ENCODE measurements at regions not wholly inside any gene's neighbourhood (a gene's known extent, or its start where the extent isn't known, plus 50 kb on each side); places are given as distances from the start of the nearest gene placed in this dataset.

- Histone ChIP-seq H3K36me3 (no peaks in the 10 kb centered on the region), H3K27me3 (no peaks in the 10 kb centered on the region), H3K4me1 (no peaks in the 10 kb centered on the region), H3K4me3 (no peak overlapping the region), H3K9me3 (no peaks in the 10 kb centered on the region), H3K27ac (no peak overlapping the region)
- no peak for DNase-seq
- no peak for TF ChIP-seq POLR2AphosphoS5 (IDR thresholded peaks at IDR 0.05)
- 84 to 93% methylated on average over 3 to 5 of the region's 5 CpGs for WGBS, 2 donors (ENCODE audit: low coverage in 1 of 2)
- intact Hi-C loops (cut with DNase I; ENCODE audit: low total_unique reads): no loop called here
- in situ Hi-C loops (cut with MboI; ENCODE audit: low pct_ligation_motif_present in 1 of 4, low pct_unique_long_range_greater_than_20kb in 1 of 4, low sequenced_read_pairs in 3 of 4): no loop called here
These were observed 219.9 kb upstream of the PROK2 start for GRCh38 chr3:72004749-72005292.

GRCh38 chr3:72003936-72004335 is 219.0 kb upstream of the PROK2 start:
- Histone ChIP-seq H3K36me3 (no peaks in the 10 kb centered on the region), H3K9me3 (no peaks in the 10 kb centered on the region), H3K27me3 (no peaks in the 10 kb centered on the region), H3K27ac (no peak overlapping the region), H3K4me3 (no peak overlapping the region), H3K4me1 (no peaks in the 10 kb centered on the region)
- no peak for TF ChIP-seq CTCF (IDR thresholded peaks at IDR 0.05)
- no peak for TF ChIP-seq POLR2A (IDR thresholded peaks at IDR 0.05)
- no peak for TF ChIP-seq EP300 (IDR thresholded peaks at IDR 0.05; ENCODE audit: low read depth)
- no peak for TF ChIP-seq POLR2AphosphoS5 (IDR thresholded peaks at IDR 0.05)
- in situ Hi-C loops (cut with MboI; ENCODE audit: low pct_ligation_motif_present in 1 of 4, low pct_unique_long_range_greater_than_20kb in 1 of 4, low sequenced_read_pairs in 3 of 4): no loop called here
- 75 to 100% methylated on average over 2 of the region's 2 CpGs for WGBS, 2 donors (ENCODE audit: low coverage in 1 of 2)
- DNase-seq: no peak
- intact Hi-C loops (cut with DNase I; ENCODE audit: low total_unique reads): no loop called here

- no peak for DNase-seq
- WGBS, 2 donors (ENCODE audit: low coverage in 1 of 2): 61 to 81% methylated on average over 3 of the region's 3 CpGs
- in situ Hi-C loops (cut with MboI; ENCODE audit: low pct_ligation_motif_present in 1 of 4, low pct_unique_long_range_greater_than_20kb in 1 of 4, low sequenced_read_pairs in 3 of 4) (no loop called here), intact Hi-C loops (cut with DNase I; ENCODE audit: low total_unique reads) (no loop called here)
- no peaks in the 10 kb centered on the region for H3K9me3 ChIP-seq
- no peak overlapping the region for H3K27ac ChIP-seq
- TF ChIP-seq POLR2AphosphoS5 (IDR thresholded peaks at IDR 0.05): no peak
- TF ChIP-seq EP300 (IDR thresholded peaks at IDR 0.05; ENCODE audit: low read depth): no peak
- TF ChIP-seq POLR2A (IDR thresholded peaks at IDR 0.05): no peak
- no peak for TF ChIP-seq CTCF (IDR thresholded peaks at IDR 0.05)
- H3K36me3 ChIP-seq: no peaks in the 10 kb centered on the region
- no peaks in the 10 kb centered on the region for H3K4me1 ChIP-seq
- no peak overlapping the region for H3K4me3 ChIP-seq
- no peaks in the 10 kb centered on the region for H3K27me3 ChIP-seq
These were observed 216.8 kb upstream of the PROK2 start for GRCh38 chr3:72001758-72002157.

- no peaks in the 10 kb centered on the region for H3K9me3 ChIP-seq
- intact Hi-C loops (cut with DNase I; ENCODE audit: low total_unique reads): no loop called here
- H3K4me3 ChIP-seq: no peak overlapping the region
- H3K27me3 ChIP-seq: no peaks in the 10 kb centered on the region
- H3K4me1 ChIP-seq: no peaks in the 10 kb centered on the region
- in situ Hi-C loops (cut with MboI; ENCODE audit: low pct_ligation_motif_present in 1 of 4, low pct_unique_long_range_greater_than_20kb in 1 of 4, low sequenced_read_pairs in 3 of 4): no loop called here
- no peaks in the 10 kb centered on the region for H3K36me3 ChIP-seq
- no peak for DNase-seq
- no peak overlapping the region for H3K27ac ChIP-seq
- TF ChIP-seq POLR2A (IDR thresholded peaks at IDR 0.05) (no peak), EP300 (IDR thresholded peaks at IDR 0.05; ENCODE audit: low read depth) (no peak)
- 62 to 84% methylated on average over 2 to 3 of the region's 3 CpGs for WGBS, 2 donors (ENCODE audit: low coverage in 1 of 2)
These were observed 214.2 kb upstream of the PROK2 start for GRCh38 chr3:71998995-71999673.

- Histone ChIP-seq H3K27ac (no peak overlapping the region), H3K4me1 (no peaks in the 10 kb centered on the region), H3K27me3 (no peaks in the 10 kb centered on the region), H3K36me3 (no peaks in the 10 kb centered on the region), H3K9me3 (no peaks in the 10 kb centered on the region), H3K4me3 (no peak overlapping the region)
- TF ChIP-seq EP300 (IDR thresholded peaks at IDR 0.05; ENCODE audit: low read depth) (no peak), CTCF (IDR thresholded peaks at IDR 0.05) (no peak), POLR2A (IDR thresholded peaks at IDR 0.05) (no peak), POLR2AphosphoS5 (IDR thresholded peaks at IDR 0.05) (no peak)
- in situ Hi-C loops (cut with MboI; ENCODE audit: low pct_ligation_motif_present in 1 of 4, low pct_unique_long_range_greater_than_20kb in 1 of 4, low sequenced_read_pairs in 3 of 4): no loop called here
- intact Hi-C loops (cut with DNase I; ENCODE audit: low total_unique reads): no loop called here
- WGBS, 2 donors (ENCODE audit: low coverage in 1 of 2): 76 to 85% methylated on average over 4 of the region's 4 CpGs
- DNase-seq: no peak
These were observed 212.2 kb upstream of the PROK2 start for GRCh38 chr3:71997066-71997653.

Measured in transverse colon (tissue), 4 donors.